ENCODE measurements at regions not wholly inside any gene's neighbourhood (a gene's known extent, or its start where the extent isn't known, plus 50 kb on each side); places are given as distances from the start of the nearest gene placed in this dataset.
"Not testable (repeated sequence)": the region's sequence is repeated elsewhere in the genome, so short reads cannot be mapped to it uniquely, and the experiment has no call there.

DNA sequence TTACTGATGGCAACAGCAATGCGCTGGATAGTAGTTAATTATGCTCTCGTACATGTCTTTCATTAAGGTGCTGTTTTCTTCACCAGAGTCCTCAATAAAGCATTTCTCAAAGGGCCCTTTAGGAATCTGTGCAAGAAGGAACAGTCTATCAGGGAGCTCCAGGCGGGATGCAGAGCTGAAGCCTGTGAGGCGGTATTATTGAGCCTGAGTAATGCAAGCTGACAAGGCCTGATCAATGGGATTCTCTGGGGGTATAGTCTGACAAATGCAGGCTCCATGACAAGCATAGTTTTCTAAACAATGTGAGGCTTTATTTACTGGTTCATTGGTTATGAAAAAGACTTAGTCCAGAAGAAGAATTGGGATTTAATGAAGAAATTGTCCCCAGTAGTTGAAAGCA, 530.9 kb upstream of the CBLB start:
- DNase-seq (ENCODE audit: low read depth) = no peak

DNA sequence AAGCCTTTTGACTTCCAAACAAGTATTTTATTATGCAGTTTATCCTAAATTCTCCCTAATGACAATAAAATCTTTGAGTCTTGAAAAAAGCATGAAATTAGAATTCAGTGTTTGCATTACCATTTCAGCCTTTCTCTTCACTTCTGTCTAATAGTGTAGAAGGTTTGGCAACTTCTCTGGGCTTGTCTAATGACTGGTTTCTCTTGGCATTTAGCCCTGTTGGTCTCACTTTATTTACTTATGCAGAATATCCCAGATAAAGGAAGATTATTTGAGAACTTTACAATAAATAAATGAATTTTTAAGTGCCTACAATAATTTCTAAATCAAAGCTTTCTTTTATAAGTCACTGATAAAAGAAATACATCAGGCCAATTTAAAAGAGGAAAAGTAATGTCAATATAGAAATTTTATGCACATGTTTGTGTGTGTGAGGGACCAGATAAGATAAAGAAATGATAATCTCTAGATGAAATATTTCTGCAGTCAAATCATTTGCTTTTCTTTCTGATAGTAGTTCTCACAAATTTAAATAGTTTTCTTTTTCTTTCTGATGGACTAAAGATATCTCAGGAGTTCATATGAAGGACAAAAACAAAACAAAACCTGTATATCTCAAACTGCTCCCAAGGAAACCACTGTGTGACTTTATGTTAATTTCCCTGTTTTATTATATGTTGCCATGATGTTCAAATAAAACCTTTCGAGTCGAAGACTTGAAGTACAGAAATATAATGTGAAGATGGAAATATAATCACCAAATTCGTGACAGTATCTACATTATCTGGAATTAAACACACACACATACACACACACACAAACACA, 533.1 kb upstream of the CBLB start:
- DNase-seq (ENCODE audit: low read depth) = no peak

DNA sequence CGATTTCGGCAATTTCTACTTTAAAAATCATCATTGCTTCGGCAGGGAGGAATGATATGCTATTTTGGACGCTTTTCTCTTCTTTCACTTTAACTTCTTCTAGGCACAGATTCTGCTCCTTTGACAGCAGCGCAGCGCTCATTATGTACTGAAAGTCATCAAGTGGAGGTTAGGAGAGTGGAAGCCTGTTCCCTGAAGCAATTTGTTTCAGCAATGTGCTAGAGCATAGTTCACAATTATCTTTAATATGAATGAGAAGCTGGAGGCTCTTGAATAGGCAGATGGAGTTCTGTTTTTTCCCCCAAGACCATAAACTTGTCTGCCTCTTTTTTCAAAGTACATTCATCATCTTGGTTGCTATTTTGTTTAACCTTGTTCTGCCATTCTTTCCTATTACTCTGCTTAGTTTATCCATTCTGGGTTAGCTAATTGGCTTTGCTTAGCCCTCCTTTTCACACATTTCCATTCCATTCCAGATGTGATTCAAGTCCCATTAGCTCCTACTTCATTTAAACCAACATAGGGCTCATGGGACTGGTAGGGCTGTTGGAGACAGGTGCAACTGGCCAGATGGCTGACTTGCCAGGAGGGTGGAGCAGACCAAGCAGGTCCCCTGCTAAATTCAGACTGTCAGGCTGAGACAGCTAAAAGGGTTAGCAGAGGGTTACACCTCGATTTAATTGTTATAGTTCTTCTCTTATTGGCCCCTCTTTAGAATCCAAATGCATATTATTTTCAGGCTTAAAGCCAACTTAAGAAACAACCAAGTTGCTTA, 534.7 kb upstream of the CBLB start:
- no peak for DNase-seq (ENCODE audit: low read depth)

DNA sequence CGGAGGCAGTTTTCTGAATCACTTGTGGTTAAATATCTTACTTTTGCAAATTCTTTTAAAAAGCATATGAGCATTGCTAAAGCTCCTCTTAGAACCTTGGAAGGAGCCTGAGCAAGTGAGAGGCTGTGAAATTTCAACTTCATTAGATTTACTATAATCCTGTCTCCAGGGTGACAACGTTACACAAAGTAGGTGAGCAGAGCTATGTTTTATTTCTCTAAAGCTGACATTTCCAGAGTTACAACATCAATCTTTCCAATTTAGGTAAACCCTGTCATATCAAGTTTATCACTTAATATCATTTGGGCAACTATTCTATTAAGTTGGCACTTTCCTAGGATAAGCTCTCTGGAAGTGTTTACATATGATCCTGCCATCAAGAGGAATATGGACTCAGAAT, 544.9 kb upstream of the CBLB start:
- DNase-seq (ENCODE audit: low read depth) = no peak

DNA sequence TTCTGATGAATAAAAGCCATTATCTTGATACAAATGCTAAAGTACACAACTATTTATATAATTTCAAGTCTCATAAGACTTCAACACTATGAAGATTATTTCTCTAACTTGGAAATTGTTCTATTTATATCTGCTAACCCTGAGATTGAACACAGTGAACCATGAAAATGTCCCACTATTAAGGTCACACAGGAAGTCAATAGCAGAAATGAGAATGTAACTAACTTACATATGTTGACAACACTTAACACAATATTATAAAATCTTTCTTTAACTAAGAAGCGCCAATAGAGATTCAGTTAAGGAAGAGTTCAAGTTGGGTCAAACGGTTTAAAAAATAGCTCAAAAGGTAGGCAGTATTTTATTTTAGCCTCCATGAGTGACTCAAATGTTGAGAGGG, 551.8 kb upstream of the CBLB start:
- DNase-seq (ENCODE audit: low read depth) = no peak

DNA sequence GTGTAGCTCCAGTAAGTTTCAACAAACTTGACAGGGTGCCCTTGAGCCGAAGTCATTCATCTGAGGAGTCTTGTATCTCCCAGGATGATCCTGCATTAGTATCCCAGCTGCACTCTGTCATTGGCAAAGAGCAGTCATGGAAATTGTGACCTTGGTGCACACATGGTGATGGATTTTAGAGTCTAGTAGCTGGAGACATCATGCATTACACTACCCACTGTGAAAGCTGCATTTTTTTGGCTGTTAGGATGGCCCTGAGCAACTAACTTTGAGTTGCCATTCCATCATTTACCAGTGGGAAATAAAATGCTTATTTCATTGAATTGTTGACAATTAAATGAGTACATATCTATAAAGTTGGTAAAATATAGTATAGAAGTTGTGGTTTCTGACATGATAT, 552.6 kb upstream of the CBLB start:
- no peak for DNase-seq (ENCODE audit: low read depth)

DNA sequence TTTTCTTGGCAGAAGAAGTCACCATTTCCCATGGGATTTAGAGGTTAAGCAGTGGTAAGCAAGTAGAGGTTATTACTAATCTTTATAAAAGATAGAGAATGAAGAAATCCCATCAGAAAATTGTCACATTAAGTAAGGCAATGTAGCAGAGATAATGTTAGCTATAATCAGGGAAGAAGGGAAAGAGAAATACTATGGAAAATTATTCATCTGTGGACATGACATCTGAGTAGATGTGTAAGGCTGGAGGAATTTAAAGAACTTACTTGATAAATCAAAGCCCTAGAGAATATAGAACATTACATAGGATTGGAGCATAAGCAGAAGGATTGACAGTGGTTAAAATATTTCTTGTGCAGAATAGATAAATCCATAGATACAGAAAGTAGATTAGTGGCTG, 553.1 kb upstream of the CBLB start:
- no peak for DNase-seq (ENCODE audit: low read depth)

GRCh38 chr3:106423321-106424225, 554.8 kb upstream of the CBLB start:
- DNase-seq (ENCODE audit: low read depth) = no peak

- peak; percentile 20 for DNase-seq (ENCODE audit: low read depth)
Observed at GRCh38 chr3:106425026-106425425, 556.2 kb upstream of the CBLB start.

DNA sequence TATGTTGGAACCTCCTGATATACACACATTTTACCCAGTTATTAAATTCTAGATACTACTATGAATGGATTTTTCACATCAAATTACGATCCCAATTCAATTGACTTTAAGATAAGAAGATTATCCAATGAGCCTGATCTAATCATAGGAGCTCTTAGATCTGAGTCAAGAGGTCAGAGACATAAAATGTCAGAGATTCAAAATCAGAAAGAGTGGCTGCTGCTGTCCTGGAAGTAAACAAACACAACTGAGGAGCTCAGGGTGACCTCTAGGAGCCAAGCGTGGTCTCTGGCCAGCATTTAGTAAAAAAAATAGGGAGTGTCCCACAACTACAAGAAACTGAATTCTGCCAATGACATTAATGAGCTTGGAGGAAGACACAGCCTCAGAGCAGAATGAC, 557.1 kb upstream of the CBLB start:
- DNase-seq (ENCODE audit: low read depth) = no peak

DNA sequence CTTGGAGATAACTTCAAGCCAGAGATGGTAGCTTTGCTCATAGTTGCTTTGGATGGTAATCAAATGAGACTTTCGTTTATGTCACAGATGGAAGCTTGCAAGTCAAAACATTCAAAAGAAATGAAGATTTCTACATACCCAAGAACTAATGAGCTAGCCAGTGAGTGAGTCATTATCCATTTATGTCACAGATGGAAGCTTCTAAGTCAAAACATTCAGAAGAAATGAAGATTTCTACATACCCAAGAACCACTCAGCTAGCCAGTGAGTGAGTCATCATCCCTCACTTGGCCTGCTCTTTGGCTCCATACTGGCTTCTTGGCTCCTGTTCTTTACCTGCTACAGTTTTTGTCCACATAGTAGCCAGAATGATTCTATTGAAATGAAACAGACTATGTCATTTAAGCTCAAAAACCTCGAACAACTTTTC, 559.8 kb upstream of the CBLB start:
- peak; percentile 94 for DNase-seq (ENCODE audit: low read depth)

- DNase-seq (ENCODE audit: low read depth) = no peak
Observed at GRCh38 chr3:106431721-106432120, 562.9 kb upstream of the CBLB start.

DNA sequence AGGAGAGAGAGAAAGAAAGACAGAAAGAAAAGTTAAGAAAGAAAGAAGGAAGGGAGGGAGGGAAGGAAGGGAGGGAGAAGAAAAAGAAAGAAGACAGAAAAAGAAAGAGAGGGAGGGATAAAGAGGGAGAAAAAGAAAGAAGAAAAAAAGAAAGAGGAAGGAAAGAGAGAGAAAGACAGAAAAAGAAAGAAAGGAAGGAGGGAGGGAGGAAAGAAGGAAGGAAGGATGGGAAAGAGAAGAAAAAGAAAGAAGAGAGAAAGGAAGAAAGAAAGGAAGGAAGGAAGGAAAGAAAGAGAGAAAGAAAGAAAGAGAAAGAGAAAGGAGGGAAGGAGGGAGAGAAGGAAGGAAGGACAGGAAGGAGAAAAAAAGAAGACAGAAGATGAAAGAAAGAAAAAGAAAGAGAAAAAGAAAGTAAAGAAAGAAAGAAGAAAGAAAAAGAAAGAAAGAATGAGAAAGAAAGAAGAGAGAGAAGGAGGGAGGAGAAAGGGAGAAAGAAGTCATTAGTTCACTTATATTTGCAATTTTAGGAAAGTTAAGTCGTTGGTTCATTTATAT, 567.2 kb upstream of the CBLB start:
- no peak for DNase-seq (ENCODE audit: low read depth)

- DNase-seq (ENCODE audit: low read depth) = no peak
Observed at GRCh38 chr3:106438887-106439286, 570.1 kb upstream of the CBLB start.

DNA sequence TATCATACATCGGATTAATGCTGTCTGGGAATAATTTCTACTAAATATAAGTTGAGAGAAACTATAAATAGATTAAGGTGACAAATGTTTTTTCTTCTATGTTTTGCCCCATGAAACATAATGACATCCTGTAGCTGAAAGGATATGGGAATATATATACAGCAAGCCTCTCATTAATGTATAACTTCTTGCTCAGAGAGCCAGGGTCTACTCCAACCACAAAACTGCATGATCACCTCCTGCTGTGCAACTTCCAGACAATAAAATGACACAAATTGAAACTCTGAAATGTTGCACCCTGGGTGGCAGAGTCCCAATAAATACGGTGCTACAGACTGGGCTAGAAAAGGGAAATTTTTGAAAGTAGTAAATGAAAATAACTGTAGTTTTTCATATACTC, 571.9 kb upstream of the CBLB start:
- no peak for DNase-seq (ENCODE audit: low read depth)

- DNase-seq (ENCODE audit: low read depth) = no peak
Observed at GRCh38 chr3:106446271-106446670, 577.5 kb upstream of the CBLB start.

- no peak for DNase-seq (ENCODE audit: low read depth)
Observed at GRCh38 chr3:106447723-106448301, 579.0 kb upstream of the CBLB start.

- DNase-seq (ENCODE audit: low read depth) = not testable (repeated sequence)
Observed at GRCh38 chr3:106448372-106448966, 579.7 kb upstream of the CBLB start.

DNA sequence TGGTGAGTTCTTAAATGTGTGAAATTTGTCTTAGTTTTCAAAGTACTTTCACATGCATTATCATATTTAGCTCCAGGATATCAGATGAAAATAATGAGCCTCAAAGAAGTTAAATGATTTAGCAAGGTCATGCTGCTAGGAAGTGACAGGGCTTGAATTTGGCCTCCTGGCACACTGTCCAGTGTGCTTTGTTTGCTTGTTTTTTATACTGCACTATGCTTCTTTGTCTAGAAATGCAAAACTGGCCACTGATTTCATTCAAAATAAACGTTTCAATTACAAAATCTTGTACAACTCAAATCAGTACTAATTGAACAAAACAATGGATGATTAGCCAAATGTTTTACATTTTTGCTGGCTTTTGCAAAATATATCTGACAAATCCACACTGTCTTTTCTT, 583.3 kb upstream of the CBLB start:
- DNase-seq (ENCODE audit: low read depth) = no peak

GRCh38 chr3:106454497-106454896, 585.7 kb upstream of the CBLB start:
- no peak for DNase-seq (ENCODE audit: low read depth)
